Prostate gland (tissue), 2 donors: ENCODE measurements at regions not wholly inside any gene's neighbourhood (a gene's known extent, or its start where the extent isn't known, plus 50 kb on each side); places are given as distances from the start of the nearest gene placed in this dataset.

Experiments used
- POLR2A ChIP-seq: fragments of 450-650 bp; IDR thresholded peaks from one replicate; pipeline ENCODE4 v1.6.1; 2016; ENCODE audit warnings: antibody characterized with exemption, mild to moderate bottlenecking
- TF ChIP-seq, protein P1 (sequence below), 4 experiments: fragments of 200-600 bp in 2 of 4; fragments of 450-650 bp in 2 of 4; sonication (generic) in 2 of 4; IDR thresholded peaks; 1 replicate in 3 of 4; 2 replicates in 1 of 4; pipeline ENCODE4 v1.5.1; 2016 to 2019; ENCODE audit warnings: antibody characterized with exemption in 4 of 4, mild to moderate bottlenecking in 2 of 4, moderate library complexity in 2 of 4

- no peak for TF ChIP-seq POLR2A
- TF ChIP-seq, protein P1, sequence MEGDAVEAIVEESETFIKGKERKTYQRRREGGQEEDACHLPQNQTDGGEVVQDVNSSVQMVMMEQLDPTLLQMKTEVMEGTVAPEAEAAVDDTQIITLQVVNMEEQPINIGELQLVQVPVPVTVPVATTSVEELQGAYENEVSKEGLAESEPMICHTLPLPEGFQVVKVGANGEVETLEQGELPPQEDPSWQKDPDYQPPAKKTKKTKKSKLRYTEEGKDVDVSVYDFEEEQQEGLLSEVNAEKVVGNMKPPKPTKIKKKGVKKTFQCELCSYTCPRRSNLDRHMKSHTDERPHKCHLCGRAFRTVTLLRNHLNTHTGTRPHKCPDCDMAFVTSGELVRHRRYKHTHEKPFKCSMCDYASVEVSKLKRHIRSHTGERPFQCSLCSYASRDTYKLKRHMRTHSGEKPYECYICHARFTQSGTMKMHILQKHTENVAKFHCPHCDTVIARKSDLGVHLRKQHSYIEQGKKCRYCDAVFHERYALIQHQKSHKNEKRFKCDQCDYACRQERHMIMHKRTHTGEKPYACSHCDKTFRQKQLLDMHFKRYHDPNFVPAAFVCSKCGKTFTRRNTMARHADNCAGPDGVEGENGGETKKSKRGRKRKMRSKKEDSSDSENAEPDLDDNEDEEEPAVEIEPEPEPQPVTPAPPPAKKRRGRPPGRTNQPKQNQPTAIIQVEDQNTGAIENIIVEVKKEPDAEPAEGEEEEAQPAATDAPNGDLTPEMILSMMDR (IDR thresholded peaks at IDR 0.05) = no peak
These were observed 579.2 kb downstream of the BCOR start for GRCh38 chrX:39518476-39519029.
